ENCODE measurements at regions not wholly inside any gene's neighbourhood (a gene's known extent, or its start where the extent isn't known, plus 50 kb on each side); places are given as distances from the start of the nearest gene placed in this dataset.

DNA sequence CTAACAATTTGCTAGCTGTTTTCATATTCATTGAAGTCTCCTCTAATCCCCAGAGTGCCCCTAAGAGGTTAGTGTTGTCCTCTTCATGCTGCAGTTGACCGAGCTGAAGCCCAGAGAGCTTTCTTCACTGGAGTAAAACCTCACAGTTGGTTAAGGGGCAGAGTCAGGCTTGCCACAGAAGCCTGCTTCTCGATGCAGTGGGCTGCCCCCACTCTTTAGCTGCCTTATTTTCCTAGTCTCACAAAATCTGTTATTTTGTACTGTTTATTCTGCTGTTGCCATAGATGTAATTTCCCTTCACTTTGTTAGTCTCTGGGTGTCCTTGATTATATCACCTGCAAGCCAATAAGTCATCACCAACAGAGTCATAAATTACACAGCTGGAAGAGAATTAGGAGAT is 56.3 kb upstream of the ZPBP start:
- ChIA-PET POLR2A (ENCODE audit: unreplicated experiment) (no interaction called here), CTCF (no interaction called here)
- Histone ChIP-seq H3K27me3 (ENCODE audit: control insufficient read depth, insufficient read depth, low read length) (no peaks in the 10 kb centered on the region), H3K4me2 (ENCODE audit: low read depth, low read length) (no peak overlapping the region), H4K91ac (ENCODE audit: insufficient read depth, low read depth, low read length) (no peak overlapping the region), H3K23ac (ENCODE audit: low read depth, low read length) (no peak overlapping the region), H3K56ac (ENCODE audit: extremely low read depth, insufficient read depth, low read length) (no peak overlapping the region), H3K4me1 (ENCODE audit: control insufficient read depth, insufficient read depth, low read length) (no peaks in the 10 kb centered on the region), H3K14ac (replicated peaks; ENCODE audit: low read depth, low read length) (no peak overlapping the region), H2AK9ac (replicated peaks; ENCODE audit: low read depth, low read length, poor library complexity) (no peak overlapping the region), H3K9me1 (ENCODE audit: insufficient read depth, low read length) (no peaks in the 10 kb centered on the region), H3K4me3 (ENCODE audit: insufficient read depth, low read depth, low read length) (no peak overlapping the region), H3K18ac (ENCODE audit: low read depth, low read length) (no peak overlapping the region), H3K27ac (ENCODE audit: insufficient read depth, low read length) (no peak overlapping the region), H4K8ac (ENCODE audit: low read depth in 2 of 2, low read length in 2 of 2) (no peak overlapping the region), H2BK15ac (ENCODE audit: low read depth, low read length) (no peak overlapping the region), H3K79me1 (ENCODE audit: low read depth in 1 of 2, low read length in 2 of 2) (no peaks in the 10 kb centered on the region), H3K36me3 (ENCODE audit: control insufficient read depth, insufficient read depth, low read length) (no peaks in the 10 kb centered on the region), H2AK5ac (ENCODE audit: low read depth, low read length) (no peak overlapping the region), H2BK5ac (ENCODE audit: low read depth, low read length, poor library complexity, severe bottlenecking) (no peak overlapping the region), H2BK20ac (ENCODE audit: low read depth, low read length) (no peak overlapping the region), H2AFZ (replicated peaks; ENCODE audit: low read length, poor library complexity) (no peak overlapping the region), H2BK120ac (ENCODE audit: low read depth, low read length) (no peak overlapping the region), H4K5ac (ENCODE audit: low read depth, low read length) (no peak overlapping the region), H3K9me3 (ENCODE audit: control insufficient read depth, insufficient read depth, low read length) (no peaks in the 10 kb centered on the region), H4K20me1 (ENCODE audit: insufficient read depth, low read length) (no peaks in the 10 kb centered on the region), H3K9ac (ENCODE audit: low read depth, low read length) (no peak overlapping the region), H3K4ac (ENCODE audit: low read depth, low read length) (no peak overlapping the region)
- in situ Hi-C loops (cut with MboI; ENCODE audit: low sequenced_read_pairs) = loop anchor here (25.0 kb wide), 1 partner anchor 1013 kb away; no protein-coding TSS in a partner anchor
- no CpG with 5 or more reads among the region's 2 CpGs for WGBS, 2 experiments (ENCODE audit: extremely low coverage in 2 of 2, insufficient read length in 1 of 2)
- TF ChIP-seq MAFK (IDR thresholded peaks at IDR 0.05; ENCODE audit: low read depth, low read length) = no peak
- no peak for TF ChIP-seq MXI1 (IDR thresholded peaks at IDR 0.05; ENCODE audit: borderline replicate concordance, low read depth, low read length)
- no peak for TF ChIP-seq RFX5 (IDR thresholded peaks at IDR 0.05; ENCODE audit: low read depth, low read length)
- no peak for TF ChIP-seq FOS (IDR thresholded peaks at IDR 0.05; ENCODE audit: low read depth, low read length)
- TF ChIP-seq BHLHE40 (IDR thresholded peaks at IDR 0.05; ENCODE audit: low read depth, low read length) = no peak
- TF ChIP-seq, protein P1, sequence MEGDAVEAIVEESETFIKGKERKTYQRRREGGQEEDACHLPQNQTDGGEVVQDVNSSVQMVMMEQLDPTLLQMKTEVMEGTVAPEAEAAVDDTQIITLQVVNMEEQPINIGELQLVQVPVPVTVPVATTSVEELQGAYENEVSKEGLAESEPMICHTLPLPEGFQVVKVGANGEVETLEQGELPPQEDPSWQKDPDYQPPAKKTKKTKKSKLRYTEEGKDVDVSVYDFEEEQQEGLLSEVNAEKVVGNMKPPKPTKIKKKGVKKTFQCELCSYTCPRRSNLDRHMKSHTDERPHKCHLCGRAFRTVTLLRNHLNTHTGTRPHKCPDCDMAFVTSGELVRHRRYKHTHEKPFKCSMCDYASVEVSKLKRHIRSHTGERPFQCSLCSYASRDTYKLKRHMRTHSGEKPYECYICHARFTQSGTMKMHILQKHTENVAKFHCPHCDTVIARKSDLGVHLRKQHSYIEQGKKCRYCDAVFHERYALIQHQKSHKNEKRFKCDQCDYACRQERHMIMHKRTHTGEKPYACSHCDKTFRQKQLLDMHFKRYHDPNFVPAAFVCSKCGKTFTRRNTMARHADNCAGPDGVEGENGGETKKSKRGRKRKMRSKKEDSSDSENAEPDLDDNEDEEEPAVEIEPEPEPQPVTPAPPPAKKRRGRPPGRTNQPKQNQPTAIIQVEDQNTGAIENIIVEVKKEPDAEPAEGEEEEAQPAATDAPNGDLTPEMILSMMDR (conservative IDR thresholded peaks at IDR 0.05; ENCODE audit: low read depth, low read length) = no peak
- TF ChIP-seq RCOR1 (IDR thresholded peaks at IDR 0.05; ENCODE audit: insufficient replicate concordance, low read length) = no peak
- no peak for TF ChIP-seq MAZ (IDR thresholded peaks at IDR 0.05; ENCODE audit: borderline replicate concordance, low read depth, low read length)
- no peak for TF ChIP-seq POLR2A (IDR thresholded peaks at IDR 0.05; ENCODE audit: low read depth, low read length)
- TF ChIP-seq CHD1 (IDR thresholded peaks at IDR 0.05; ENCODE audit: low read depth, low read length) = no peak
- TF ChIP-seq SMC3 (IDR thresholded peaks at IDR 0.05; ENCODE audit: low read depth, low read length) = no peak
- TF ChIP-seq RAD21 (IDR thresholded peaks at IDR 0.05; ENCODE audit: low read length) = no peak
- TF ChIP-seq USF2 (IDR thresholded peaks at IDR 0.05; ENCODE audit: low read depth, low read length) = no peak
- no peak for TF ChIP-seq NFE2L2 (IDR thresholded peaks at IDR 0.05; ENCODE audit: low read depth, low read length)
- TF ChIP-seq, protein P2, sequence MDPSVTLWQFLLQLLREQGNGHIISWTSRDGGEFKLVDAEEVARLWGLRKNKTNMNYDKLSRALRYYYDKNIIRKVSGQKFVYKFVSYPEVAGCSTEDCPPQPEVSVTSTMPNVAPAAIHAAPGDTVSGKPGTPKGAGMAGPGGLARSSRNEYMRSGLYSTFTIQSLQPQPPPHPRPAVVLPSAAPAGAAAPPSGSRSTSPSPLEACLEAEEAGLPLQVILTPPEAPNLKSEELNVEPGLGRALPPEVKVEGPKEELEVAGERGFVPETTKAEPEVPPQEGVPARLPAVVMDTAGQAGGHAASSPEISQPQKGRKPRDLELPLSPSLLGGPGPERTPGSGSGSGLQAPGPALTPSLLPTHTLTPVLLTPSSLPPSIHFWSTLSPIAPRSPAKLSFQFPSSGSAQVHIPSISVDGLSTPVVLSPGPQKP (IDR thresholded peaks at IDR 0.05; ENCODE audit: borderline replicate concordance, low read depth, low read length) = no peak
- TF ChIP-seq CEBPB (IDR thresholded peaks at IDR 0.05; ENCODE audit: low read depth, low read length) = no peak
- dilution Hi-C loops (cut with HindIII; ENCODE audit: low sequenced_read_pairs, unreplicated experiment) = no loop called here
- no peak for DNase-seq
- no peak for ATAC-seq (ENCODE audit: low read depth)
- intact Hi-C loops (cut with micrococcal nuclease) = no loop called here
- no TSS peak for BruUV-seq (replicated peaks)
